OCI-LY3 (cell line): ENCODE measurements at regions not wholly inside any gene's neighbourhood (a gene's known extent, or its start where the extent isn't known, plus 50 kb on each side); places are given as distances from the start of the nearest gene placed in this dataset.

Experiments used
- EZH2phosphoT487 ChIP-seq: fragments of 200-600 bp; shearing (Covaris generic); IDR thresholded peaks from 2 replicates; pipeline ENCODE4 v1.6.1; 2018; ENCODE audit warnings: antibody characterized with exemption, mixed run types, low read depth
- TF ChIP-seq, protein P1 (sequence below): fragments of 200-600, 300-600 bp; sonication (generic); IDR thresholded peaks from 2 replicates; pipeline ENCODE4 v1.5.1; 2014; ENCODE audit warnings: antibody characterized with exemption, low read length, low read depth

DNA sequence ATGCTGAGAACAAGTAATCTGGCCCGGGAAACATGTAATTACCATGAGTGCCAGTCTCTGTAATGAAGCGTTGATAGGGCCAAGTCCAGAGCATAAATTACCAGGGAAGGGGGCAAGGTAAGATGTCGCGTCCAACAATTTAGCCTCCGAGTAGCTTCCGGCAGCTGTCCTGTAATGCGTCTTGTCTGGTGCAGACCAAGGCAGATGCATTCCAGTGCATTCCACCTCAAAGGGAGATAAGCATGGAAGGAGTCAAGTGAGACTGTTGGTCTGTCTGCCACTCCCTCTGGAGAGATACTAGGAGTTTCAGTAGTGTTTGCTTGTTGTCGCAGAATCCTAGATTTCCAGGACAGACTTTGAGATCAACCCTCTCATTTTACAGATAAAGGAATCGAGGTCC, 218.3 kb downstream of the AACS start:
- TF ChIP-seq, protein P1, sequence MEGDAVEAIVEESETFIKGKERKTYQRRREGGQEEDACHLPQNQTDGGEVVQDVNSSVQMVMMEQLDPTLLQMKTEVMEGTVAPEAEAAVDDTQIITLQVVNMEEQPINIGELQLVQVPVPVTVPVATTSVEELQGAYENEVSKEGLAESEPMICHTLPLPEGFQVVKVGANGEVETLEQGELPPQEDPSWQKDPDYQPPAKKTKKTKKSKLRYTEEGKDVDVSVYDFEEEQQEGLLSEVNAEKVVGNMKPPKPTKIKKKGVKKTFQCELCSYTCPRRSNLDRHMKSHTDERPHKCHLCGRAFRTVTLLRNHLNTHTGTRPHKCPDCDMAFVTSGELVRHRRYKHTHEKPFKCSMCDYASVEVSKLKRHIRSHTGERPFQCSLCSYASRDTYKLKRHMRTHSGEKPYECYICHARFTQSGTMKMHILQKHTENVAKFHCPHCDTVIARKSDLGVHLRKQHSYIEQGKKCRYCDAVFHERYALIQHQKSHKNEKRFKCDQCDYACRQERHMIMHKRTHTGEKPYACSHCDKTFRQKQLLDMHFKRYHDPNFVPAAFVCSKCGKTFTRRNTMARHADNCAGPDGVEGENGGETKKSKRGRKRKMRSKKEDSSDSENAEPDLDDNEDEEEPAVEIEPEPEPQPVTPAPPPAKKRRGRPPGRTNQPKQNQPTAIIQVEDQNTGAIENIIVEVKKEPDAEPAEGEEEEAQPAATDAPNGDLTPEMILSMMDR: no peak
- no peak for TF ChIP-seq EZH2phosphoT487
